GM06990 (cell line): ENCODE measurements at regions not wholly inside any gene's neighbourhood (a gene's known extent, or its start where the extent isn't known, plus 50 kb on each side); places are given as distances from the start of the nearest gene placed in this dataset.
A peak's percentile ranks its signal among the peaks of the same experiment; 100 is the strongest.

Experiments used
- DNase-seq: peaks from one replicate; pipeline ENCODE4 v3.0.0-alpha.2; 2011; ENCODE audit not compliant: insufficient read length; ENCODE audit errors: extremely low read depth
- H3K27me3 ChIP-seq: replicated peaks from 2 replicates; pipeline ENCODE4 v1.6.0; 2011; ENCODE audit warnings: low read length; ENCODE audit not compliant: control insufficient read depth, insufficient read depth
- H3K36me3 ChIP-seq: 2 replicates; pipeline ENCODE4 v1.5.1; 2011; ENCODE audit warnings: low read length; ENCODE audit not compliant: control insufficient read depth, insufficient read depth
- H3K4me3 ChIP-seq: replicated peaks from 2 replicates; pipeline ENCODE4 v1.5.1; 2011; ENCODE audit warnings: low read depth, mild to moderate bottlenecking, control low read depth, low read length
- TF ChIP-seq, protein P1 (sequence below): IDR thresholded peaks from 2 replicates; pipeline ENCODE4 v1.5.1; 2011; ENCODE audit warnings: low read length, control low read depth, mild to moderate bottlenecking, inconsistent platforms; ENCODE audit not compliant: insufficient read depth, poor library complexity, severe bottlenecking

DNA sequence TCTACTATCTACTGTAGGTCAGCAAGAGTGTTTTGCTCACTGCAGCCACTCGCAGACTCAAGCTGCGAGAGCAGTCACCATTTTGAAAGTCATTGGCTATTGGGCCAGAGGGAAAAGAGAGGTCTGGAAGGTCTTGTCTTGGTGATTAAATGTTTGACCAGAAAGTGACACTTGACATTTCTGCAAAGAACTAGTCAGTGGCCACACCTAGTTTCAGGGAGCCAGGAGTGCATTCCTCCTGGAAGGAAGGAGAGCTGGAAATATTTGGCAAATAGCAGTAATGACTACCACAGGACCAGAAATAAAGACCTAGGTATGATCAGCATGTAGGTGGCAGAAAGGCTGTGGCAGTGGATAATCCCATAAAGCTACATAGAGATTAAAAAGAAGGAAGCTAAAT, 440.0 kb upstream of the PLXNA2 start:
- TF ChIP-seq, protein P1, sequence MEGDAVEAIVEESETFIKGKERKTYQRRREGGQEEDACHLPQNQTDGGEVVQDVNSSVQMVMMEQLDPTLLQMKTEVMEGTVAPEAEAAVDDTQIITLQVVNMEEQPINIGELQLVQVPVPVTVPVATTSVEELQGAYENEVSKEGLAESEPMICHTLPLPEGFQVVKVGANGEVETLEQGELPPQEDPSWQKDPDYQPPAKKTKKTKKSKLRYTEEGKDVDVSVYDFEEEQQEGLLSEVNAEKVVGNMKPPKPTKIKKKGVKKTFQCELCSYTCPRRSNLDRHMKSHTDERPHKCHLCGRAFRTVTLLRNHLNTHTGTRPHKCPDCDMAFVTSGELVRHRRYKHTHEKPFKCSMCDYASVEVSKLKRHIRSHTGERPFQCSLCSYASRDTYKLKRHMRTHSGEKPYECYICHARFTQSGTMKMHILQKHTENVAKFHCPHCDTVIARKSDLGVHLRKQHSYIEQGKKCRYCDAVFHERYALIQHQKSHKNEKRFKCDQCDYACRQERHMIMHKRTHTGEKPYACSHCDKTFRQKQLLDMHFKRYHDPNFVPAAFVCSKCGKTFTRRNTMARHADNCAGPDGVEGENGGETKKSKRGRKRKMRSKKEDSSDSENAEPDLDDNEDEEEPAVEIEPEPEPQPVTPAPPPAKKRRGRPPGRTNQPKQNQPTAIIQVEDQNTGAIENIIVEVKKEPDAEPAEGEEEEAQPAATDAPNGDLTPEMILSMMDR, result no peak
- Histone ChIP-seq H3K27me3 (no peaks in the 10 kb centered on the region), H3K4me3 (no peak overlapping the region), H3K36me3 (no peaks in the 10 kb centered on the region)
- no peak for DNase-seq

DNA sequence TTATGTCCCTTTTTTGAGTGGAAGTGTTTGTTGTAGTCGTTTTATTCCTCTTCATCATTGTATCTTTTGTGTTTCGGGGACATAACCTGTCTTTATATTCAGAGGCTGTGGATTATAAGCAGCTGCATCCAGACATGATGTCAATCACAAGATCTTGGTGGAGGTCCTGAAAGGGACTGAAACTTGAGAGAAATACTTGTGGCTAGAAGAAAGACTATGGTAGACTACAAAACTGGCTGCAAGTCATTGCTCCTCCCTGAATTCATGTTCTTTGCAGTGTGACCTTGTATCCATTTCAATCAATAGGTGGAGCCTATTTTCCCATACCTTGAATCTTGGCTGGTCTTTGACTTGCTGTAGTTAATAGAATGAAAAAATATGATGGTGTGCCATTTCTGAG, 442.4 kb upstream of the PLXNA2 start:
- H3K36me3 ChIP-seq, result no peaks in the 10 kb centered on the region
- TF ChIP-seq, protein P1, result no peak
- no peak for DNase-seq
- H3K27me3 ChIP-seq, result no peaks in the 10 kb centered on the region
- no peak overlapping the region for H3K4me3 ChIP-seq

DNA sequence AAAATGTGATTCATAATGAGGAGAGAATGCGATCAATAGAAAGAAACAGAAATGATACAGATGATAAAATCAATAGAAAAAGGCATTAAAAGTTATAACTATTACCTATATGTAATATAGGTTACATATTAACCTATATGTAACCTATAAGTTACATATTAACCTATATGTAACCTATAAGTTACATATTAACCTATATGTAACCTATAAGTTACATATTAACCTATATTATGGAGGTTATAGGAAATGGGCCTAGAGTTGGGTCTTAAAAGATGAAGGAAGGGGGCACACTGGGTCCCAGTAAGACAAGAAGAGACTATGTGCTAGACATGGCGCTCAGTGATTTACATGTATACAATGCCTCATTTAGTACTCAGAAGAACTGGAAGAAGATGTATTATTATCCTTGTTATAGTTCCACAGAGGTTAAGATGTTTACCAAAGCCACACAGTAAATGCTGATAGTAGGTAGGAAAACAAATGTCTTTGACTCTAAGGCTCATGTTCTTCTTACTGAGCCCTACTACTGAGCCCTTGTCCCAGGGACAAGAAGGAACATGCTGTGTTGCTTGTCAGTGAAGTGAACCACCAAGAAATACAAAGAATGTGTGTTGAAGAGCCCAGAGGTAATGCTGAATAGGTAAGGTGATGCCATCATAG, 444.6 kb upstream of the PLXNA2 start:
- Histone ChIP-seq H3K4me3 (no peak overlapping the region), H3K36me3 (no peaks in the 10 kb centered on the region), H3K27me3 (no peaks in the 10 kb centered on the region)
- no peak for DNase-seq
- TF ChIP-seq, protein P1, result no peak

DNA sequence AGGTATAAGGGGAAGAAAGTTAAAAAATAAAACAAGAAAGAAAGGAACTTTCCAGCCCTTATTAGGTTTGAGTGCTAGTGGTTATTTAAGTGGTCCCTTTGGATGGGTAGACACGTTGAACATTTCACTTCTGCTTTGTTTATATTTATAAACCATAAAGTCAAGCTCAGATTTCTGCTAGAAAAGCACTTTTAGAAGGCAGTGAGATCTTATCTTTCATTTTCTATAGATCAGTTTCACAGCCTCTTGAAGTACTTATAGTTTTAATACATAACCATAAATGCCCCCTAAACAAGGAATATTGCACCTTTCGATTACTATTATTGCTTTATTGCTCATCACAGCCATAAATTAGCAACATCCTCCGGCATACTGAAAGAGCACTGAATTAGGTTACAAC, 446.8 kb upstream of the PLXNA2 start:
- H3K36me3 ChIP-seq, result no peaks in the 10 kb centered on the region
- TF ChIP-seq, protein P1, result no peak
- H3K27me3 ChIP-seq, result no peaks in the 10 kb centered on the region
- no peak overlapping the region for H3K4me3 ChIP-seq
- DNase-seq, result peak; percentile 20

DNA sequence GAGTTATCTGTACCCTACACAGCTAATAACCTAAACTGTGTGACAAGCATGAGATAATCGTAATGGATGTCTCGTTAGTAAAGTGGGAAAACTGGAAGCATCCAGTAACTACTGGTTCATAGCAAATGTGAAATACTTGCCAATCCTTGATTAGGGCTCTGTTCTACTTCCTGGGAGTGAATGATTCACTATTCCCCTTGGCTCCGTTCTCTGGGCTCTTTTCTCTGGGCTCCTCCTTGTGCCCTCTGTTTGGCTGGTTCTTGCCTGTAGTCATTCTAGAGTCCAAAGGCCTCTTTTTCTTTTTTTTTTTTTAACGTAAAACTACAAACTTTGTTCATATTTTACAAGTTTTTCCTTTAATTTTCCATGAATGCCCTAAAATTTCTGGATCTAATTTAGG, 465.8 kb upstream of the PLXNA2 start:
- Histone ChIP-seq H3K27me3 (no peaks in the 10 kb centered on the region), H3K36me3 (no peaks in the 10 kb centered on the region), H3K4me3 (no peak overlapping the region)
- no peak for DNase-seq
- TF ChIP-seq, protein P1, result no peak

DNA sequence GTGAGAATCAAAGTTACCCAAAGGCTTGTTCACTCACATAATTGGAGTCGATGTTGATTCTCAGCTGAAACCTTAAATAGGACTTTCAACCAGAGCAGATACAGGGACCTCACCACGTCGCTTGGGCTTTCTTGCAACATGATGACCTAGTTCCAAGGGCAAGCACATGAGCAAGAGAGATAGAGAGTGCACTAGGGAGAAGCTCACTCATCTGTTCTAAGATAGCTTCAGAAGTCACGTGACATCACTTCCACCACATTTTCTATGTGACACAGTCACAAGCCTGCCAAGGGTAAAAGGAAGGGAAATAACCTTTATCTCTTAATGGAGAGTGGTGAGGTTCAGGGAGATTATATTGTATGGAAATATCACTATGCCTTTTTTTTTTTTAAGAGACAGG, 470.1 kb upstream of the PLXNA2 start:
- Histone ChIP-seq H3K36me3 (no peaks in the 10 kb centered on the region), H3K4me3 (no peak overlapping the region), H3K27me3 (no peaks in the 10 kb centered on the region)
- no peak for DNase-seq
- TF ChIP-seq, protein P1, result no peak
